Endothelial cell of umbilical vein (primary cell): ENCODE measurements at regions not wholly inside any gene's neighbourhood (a gene's known extent, or its start where the extent isn't known, plus 50 kb on each side); places are given as distances from the start of the nearest gene placed in this dataset.
"Not testable (repeated sequence)": the region's sequence is repeated elsewhere in the genome, so short reads cannot be mapped to it uniquely, and the experiment has no call there.

Source experiments
- GATA2 ChIP-seq: IDR thresholded peaks from 2 replicates; pipeline ENCODE4 v1.7.0; 2011; ENCODE audit warnings: low read depth, mild to moderate bottlenecking, moderate library complexity, mixed read lengths, low read length; ENCODE audit not compliant: insufficient read length, insufficient read depth
- POLR2A ChIP-seq: IDR thresholded peaks from 2 replicates; pipeline ENCODE4 v1.6.1; 2012; ENCODE audit warnings: low read depth, mild to moderate bottlenecking, control low read depth, low read length
- TF ChIP-seq, protein P1 (sequence below), 2 donors: IDR thresholded peaks; 1 replicate in 1 of 2; 2 replicates in 1 of 2; pipeline ENCODE4 v1.5.1; 2011; ENCODE audit warnings: low read length in 2 of 2, mild to moderate bottlenecking in 2 of 2, moderate library complexity in 2 of 2, control low read depth in 1 of 2, inconsistent platforms in 1 of 2, low read depth in 1 of 2; ENCODE audit not compliant: insufficient read depth in 1 of 2; ENCODE audit errors: extremely low read depth in 1 of 2

DNA sequence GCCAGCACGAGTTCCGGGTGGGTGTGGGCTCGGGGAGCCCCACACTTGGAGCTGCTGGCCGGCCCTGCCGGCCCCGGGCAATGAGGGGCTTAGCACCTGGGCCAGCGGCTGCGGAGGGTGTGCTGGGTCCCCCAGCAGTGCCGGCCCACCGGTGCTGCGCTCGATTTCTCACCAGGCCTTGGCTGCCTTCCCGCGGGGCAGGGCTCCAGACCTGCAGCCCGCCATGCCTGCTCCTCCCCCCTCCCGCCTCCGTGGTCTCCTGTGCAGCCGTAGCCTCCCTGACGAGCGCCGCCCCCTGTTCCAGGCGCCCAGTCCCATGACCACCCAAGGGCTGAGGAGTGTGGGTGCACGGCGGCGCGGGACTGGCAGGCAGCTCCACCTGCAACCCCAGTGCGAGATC, 1103.1 kb downstream of the OTOL1 start:
- TF ChIP-seq, protein P1, sequence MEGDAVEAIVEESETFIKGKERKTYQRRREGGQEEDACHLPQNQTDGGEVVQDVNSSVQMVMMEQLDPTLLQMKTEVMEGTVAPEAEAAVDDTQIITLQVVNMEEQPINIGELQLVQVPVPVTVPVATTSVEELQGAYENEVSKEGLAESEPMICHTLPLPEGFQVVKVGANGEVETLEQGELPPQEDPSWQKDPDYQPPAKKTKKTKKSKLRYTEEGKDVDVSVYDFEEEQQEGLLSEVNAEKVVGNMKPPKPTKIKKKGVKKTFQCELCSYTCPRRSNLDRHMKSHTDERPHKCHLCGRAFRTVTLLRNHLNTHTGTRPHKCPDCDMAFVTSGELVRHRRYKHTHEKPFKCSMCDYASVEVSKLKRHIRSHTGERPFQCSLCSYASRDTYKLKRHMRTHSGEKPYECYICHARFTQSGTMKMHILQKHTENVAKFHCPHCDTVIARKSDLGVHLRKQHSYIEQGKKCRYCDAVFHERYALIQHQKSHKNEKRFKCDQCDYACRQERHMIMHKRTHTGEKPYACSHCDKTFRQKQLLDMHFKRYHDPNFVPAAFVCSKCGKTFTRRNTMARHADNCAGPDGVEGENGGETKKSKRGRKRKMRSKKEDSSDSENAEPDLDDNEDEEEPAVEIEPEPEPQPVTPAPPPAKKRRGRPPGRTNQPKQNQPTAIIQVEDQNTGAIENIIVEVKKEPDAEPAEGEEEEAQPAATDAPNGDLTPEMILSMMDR (IDR thresholded peaks at IDR 0.05; ENCODE audit: extremely low read depth in 1 of 2, insufficient read depth in 1 of 2, low read depth in 1 of 2, low read length in 2 of 2) = not testable (repeated sequence)
- TF ChIP-seq GATA2, POLR2A: not testable (repeated sequence)
